ENCODE measurements at regions not wholly inside any gene's neighbourhood (a gene's known extent, or its start where the extent isn't known, plus 50 kb on each side); places are given as distances from the start of the nearest gene placed in this dataset.

DNA sequence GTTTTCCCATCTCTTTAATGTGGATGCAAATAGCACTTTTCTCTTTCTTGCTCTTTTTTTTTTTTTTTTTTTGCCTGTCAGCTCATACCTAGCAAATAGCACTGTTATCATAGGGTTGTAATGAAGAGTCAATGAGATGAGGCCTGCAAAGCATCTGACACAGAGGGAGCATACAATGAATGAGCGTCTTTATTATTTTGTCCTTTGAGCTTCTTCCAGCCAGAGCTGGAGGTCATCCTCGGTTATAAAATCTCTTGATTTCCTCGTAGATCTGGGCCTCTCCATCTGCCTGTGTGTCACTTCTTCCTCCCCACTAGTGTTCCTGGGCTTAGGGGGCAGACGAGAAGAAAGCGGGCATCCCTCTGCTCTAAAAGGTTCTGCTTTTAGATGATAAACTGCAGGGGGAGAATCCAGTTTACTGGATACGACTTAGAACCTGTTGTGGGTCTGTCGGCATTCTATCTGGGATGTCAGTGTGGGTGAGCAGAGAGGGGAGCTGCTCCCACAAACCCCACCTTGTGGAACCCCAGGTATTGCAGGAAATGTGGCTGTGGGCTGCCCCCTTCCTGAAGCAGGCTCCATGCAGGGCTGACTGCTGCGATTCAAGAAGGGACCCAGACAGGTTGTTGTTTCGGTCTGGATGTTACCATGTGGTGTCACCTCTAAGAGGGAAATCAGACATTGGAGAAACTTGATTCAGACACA is 135.8 kb upstream of the GPR26 start:
- no peak for DNase-seq

DNA sequence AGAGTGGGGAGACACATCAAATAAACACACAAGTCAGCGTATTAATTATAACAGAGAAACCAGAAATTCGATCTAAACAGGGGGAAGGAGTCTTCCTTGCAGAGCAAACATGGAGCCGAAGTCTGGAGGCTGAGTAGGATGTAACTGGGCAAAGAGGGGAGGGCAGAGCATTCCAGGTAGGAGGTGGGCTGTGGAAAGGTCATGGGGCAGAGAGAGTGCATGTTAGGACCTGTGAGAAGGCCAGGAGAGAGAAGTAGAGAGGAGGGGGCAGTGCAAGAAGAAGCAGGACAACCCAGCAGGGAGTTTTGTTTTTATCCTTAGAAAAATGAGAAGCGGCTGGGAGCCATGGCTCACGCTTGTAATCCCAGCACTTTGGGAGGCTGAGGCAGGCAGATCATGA is 130.8 kb upstream of the GPR26 start:
- no peak for DNase-seq

- DNase-seq: no peak
Measured at GRCh38 chr10:123536176-123536845, 129.8 kb upstream of the GPR26 start.

DNA sequence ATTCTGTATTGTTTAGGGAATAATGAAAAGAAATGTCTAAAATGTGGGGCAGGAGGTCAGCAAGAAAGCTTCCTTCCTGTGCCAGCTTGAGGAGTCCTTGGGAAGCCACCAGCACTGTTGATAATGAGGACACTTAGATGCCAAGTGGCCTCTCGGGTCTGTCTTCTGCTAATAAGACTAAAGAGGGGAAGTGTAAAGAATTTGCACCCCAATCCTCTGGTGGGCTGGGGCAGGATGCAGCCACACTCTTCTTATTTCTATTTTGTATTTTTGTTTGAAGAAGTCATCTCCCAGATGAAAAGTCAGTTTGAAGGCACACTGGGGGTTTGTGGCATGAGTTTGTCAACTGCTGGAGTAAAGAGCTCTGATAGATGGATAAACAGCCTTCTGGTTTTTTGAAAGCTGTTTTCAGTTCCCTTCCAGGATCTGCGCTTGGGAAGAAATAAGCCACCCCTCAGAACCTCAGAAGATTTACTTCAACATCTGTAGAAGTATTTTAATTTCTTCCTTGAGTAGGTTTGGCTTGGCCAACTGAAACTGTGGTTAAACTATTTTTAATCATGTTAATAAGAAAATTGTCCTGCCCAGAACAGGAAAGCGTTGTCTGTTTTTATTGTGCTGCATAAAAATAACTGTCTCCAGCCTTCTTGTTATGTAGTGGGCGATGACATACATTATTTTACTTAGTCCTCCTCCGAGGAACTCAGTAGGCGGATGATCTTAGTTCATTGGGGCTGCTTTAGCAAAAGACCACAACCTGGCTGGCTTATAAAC is 128.8 kb upstream of the GPR26 start:
- DNase-seq: no peak

GRCh38 chr10:123538401-123539320 is 127.5 kb upstream of the GPR26 start:
- no peak for DNase-seq

DNA sequence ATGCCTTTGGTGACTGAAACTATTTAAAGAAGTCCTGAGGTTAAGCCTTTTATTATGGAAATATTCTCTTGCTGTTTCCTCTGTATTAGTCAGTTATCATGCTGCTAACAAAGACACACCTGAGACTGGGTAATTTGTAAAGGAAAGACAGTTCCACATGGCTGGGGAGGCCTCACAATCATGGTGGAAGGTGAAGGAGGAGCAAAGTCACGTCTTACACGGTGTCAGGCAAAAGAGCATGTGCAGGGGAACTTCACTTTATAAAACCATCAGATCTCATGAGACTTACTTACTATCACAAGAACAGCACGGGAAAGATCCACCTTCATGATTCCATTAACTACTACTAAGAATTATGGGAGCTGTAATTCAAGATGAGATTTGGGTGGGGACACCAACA is 121.2 kb upstream of the GPR26 start:
- no peak for DNase-seq

DNA sequence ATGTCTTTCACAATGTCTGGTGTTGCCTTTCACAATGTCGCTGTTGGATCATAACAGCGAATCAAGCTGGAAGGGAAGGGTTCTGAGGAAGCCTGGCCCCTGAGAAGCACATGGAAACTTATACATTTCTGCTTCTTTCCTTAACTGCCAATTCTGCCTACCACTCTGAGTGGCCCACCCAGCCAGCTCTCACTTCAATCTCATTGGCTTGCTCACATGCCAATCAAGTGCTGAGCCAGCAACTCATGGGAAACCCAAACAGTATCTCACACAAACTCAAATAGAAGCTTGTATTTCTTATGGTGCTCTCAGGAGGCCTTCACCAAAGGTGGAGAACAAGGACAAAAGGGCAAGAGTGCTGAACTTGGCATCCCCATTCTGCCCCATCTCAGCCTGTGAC is 117.4 kb upstream of the GPR26 start:
- DNase-seq: no peak

GRCh38 chr10:123549761-123550454 is 116.2 kb upstream of the GPR26 start:
- no peak for DNase-seq

DNA sequence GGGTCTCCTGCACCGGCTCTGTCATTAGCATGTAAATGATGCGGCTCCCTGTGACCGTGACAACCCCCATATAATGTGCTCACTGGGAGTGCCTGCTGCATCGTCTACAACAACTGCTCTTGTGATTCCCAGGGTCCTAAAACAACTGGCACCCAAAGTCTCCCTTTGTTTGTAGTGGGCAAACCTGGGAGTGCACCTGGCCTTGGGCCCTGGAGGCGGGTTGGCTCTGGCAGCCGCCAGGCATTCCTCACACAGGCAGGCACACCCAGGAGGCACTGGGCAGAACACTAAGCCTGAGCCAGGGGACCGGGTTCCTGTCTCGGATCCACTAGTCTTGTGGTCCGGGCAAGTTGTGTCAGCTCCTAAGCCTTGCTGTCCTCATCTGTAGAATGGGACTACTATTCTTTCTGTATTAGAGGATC is 115.5 kb upstream of the GPR26 start:
- no peak for DNase-seq

GRCh38 chr10:123551259-123551658 is 114.9 kb upstream of the GPR26 start:
- DNase-seq: no peak

- no peak for DNase-seq
Measured at GRCh38 chr10:123552760-123553554, 113.2 kb upstream of the GPR26 start.

GRCh38 chr10:123553810-123554430 is 112.2 kb upstream of the GPR26 start:
- DNase-seq: no peak

GRCh38 chr10:123554656-123555055 is 111.5 kb upstream of the GPR26 start:
- DNase-seq: no peak

DNA sequence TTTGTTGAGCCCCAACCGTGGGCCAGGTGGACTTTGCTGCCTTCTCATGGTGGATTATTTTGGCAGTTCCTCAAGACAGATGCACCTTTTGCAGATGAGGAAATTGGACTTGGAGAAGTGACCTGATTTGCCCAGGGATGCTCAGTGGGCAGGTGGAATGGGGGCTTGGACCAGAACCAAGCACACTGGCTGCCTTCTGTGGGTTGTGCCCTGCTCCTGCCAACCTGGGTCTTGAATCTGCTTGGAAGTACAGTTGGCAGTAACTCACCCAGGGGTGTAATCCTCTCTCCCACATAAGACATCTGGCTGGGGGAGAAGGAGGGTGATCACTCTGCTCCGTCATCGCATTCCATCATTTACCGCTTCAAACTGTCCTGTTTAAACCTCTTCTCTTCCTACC is 110.5 kb upstream of the GPR26 start:
- DNase-seq: no peak

DNA sequence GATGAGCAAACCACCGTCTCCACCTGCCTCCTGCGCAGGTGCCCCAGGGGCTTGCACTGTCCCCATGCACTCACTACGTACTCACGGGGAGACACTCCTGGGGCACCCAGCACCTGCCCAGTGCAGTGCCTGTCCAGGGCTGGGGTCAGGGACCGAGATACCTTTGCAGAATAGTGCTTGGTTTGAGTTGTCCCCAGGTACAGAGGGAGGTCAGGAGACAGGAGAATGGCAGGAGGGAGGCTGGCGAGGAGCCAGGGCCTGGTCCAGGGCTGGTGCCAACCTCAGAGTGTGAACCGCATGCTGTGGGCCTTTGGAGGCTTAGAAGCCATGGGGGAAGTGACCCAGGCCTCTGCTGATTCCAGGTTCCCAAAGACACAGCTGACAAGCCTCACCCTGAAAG is 110.1 kb upstream of the GPR26 start:
- no peak for DNase-seq

GRCh38 chr10:123556736-123557135 is 109.4 kb upstream of the GPR26 start:
- no peak for DNase-seq

DNA sequence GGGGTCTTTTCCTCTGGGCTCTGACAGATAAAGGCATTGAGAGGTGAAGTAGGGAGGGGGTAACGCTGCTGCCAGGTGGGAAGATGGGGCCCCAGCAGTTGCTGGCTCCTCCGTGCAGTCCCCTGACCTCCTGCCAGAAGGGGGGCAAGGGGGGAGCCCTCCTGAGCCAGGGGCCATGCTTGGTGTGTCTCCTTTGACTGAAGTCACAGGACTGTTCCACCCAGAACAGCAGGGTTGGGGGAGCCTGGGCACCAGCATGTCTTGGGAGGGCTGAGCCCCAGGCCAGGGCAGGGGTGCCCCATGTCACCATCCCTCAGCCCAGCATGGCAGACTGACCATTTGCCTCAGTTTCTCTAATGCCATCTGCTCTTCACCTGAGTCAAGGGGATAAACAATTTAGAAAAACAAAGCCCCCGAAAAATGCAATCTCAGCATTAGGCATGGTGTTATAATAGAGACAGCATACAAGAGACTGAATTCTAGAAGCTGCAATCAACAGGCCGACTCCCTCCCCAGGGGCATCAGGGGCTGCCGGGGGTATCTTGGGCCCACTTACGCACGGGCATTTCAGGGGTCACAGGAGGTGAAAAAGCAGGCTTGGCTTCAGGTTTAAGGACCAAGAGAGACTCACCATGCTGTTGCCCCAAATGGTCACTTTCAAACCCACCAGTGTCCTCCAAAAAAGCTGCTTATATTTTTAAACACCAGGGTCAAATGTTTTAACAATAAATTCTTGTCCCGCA is 108.6 kb upstream of the GPR26 start:
- no peak for DNase-seq

DNA sequence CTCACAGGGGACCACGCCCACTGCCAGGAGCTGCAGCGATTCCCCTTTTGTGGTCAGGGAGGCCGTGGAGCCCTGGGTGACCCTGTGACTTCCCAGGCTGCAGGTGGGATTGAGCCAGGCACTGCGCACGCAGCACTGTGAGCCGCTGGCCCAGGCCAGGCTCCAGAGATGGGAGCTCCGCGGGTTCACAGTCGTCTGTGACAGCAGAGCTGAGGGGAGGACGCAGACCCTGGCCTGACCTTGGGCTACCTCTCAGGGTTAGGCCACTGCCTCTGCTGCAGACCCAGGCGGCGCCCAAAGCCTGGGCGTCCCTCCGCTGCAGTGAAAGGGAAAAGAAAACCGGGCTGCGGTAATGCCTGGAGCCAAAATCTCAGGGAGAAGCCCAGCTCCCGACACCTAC is 107.5 kb upstream of the GPR26 start:
- DNase-seq: no peak

GRCh38 chr10:123559066-123559822 is 106.9 kb upstream of the GPR26 start:
- peak; percentile 84 for DNase-seq

All from tongue (tissue), 1 donor.